HS-27A (cell line): ENCODE measurements at regions not wholly inside any gene's neighbourhood (a gene's known extent, or its start where the extent isn't known, plus 50 kb on each side); places are given as distances from the start of the nearest gene placed in this dataset.

Source experiments
- DNase-seq: peaks from one replicate; pipeline ENCODE4 v3.0.0-alpha.2; 2012; ENCODE audit warnings: low read depth, missing footprints

DNA sequence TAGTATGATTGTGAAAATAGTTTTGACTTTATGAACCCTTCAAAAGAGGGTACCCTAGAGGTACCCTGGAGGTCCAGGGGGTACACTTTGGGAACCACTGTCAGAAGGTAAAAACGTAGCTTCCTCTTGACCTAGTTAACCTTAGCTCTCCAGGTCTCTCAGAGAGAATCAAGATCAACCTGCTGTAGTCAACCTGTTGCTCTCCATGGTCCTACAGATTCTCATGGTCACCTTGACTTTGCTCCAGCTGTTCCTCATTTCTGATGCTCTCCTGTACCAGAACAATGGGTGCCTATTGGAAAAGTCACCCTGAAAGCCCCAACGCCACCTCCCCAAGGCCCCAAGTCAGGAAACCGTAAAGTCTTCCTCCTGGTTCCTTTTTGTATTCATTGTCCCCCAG lies 294.4 kb upstream of the CDH4 start:
- DNase-seq, result no peak

DNA sequence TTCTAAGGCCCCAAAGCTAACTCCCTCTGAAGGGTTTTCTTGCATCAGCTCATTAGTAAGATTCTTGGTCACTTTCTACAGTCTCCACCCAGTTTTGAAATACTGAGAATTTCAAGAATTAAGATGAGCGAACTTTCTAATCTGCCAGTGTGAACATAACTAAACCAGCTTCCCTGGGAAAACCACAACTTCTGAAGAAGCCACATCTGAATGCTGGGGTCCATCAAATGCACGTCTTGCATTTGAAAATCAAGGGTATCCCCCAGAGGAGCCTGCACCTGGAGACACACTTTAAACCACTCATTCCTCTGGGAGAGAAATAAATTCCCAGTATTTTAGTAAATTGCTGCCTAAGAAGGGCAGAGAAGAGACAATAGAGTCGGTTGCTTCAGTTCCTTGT lies 292.1 kb upstream of the CDH4 start:
- no peak for DNase-seq

DNA sequence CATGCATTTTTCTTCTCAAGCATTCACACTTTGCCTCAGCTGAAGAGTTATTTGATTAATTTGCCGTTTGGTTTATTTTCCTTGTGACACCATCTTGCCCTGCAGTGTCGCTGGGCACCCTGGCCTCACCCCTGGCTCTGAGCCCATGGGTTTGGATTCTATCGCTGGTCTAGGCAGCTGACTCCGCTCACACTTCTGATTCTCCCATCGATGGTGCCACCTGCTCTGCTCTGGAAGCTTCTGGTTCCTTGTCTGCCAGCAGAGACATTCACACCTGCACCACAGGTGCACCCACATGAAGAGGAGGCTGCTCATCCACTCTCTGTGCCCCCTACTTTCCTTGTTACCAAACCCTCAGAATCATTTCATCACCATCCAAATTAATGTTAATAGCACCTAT lies 291.6 kb upstream of the CDH4 start:
- no peak for DNase-seq

DNA sequence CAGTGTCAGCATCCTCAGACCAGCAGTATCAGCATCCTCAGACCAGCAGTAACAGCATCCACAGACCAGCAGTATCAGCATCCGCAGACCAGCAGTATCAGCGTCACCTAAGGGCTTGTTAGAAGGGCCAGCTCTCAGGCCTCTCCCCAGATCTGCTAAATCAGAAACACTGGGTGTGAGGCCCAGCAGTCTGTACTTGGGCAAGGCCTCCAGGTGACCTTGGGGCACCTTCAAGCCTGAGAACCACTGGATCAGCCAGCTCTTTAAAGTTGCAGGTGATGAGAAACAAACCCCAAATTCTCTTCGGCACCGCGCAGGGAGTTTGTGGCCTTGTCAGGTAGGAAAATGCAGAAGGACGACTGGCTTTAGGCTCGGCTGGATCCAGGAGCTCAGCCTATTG lies 290.5 kb upstream of the CDH4 start:
- DNase-seq, result no peak

DNA sequence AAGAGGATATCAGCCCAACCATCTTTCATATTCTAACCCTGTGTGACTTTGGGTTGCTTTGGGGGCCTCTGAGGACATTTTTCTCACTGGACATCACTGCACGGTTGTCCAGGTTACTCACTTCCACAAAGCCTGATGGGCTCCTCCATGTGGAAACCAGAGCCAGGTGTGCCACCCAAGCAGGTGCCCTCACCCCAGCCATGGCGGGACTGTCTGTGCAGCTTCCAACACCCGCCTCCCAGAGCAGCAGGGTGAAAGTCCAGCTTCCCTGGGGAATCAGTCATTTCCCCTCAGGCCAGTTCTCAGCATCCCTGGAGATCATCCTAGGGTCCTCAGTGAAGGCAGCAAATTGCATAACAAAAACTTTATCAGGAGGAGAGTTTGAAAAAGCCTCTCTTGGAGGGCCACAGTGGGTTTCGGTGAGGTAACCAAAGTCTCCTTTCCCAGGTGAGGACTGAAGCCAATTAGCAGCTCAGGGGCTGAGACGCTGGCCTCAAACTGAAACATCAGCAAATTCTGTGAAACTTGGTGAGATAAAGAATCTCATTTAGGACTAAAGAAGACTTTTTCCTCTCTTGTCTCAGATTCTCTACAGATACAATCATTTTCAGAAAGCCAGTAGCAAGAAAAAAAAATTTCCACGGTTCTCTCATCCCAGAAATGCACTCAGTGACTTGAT lies 289.6 kb upstream of the CDH4 start:
- no peak for DNase-seq

DNA sequence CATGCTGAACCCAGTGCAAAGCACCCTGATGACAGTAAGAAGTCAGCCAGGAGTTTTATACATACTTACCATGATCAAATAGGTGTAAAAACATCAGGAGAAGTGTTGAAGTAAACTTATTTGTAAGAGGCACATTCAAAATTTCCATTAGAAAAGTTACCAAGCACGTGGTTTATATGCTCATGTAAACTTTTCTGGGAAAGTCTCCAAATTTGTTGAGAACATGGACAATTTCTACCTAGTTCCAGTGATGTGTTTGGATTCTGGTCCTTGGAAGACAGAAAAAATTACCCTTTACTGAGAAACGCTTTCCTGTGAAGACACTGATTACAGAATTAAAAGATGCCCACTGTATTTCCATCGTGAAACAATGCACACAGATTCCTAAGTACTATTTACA lies 288.9 kb upstream of the CDH4 start:
- DNase-seq, result no peak

DNA sequence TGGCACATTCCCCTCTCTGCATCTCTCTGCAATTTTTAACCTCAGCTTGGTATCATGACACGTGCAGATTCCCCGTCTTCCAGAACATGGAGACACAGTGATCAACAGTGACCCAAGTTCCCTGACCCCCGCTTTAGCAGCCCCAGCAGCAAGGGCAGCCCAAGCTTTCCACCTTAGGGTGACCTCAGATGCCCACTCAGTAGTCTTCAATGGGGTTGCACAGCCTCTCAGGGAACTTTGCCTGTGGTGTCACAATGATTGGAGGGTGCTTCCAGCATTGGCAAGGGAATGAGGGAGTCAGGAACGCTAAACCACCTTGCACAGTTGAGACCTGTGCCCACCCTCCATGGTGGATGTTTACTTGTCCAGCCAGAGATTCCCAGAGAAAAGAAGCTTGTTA lies 287.1 kb upstream of the CDH4 start:
- no peak for DNase-seq

DNA sequence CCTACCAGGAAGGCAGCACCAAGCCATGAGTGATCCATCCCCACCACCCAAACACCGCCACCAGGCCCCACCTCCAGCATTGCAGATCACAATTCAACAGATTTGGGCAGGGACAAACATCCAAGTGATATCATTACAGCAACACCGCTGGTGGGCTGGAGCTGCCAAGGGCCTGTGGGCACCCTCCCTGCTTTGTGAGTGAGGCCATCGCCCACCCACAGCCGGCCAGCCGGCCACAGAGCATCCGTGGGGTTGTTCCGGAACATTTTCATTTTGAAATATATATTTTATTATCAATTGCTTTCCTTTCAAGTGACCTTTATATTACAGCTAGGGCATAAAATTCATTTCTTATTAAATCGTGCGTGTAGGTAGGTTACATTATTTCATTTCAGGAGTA lies 286.0 kb upstream of the CDH4 start:
- DNase-seq, result no peak

DNA sequence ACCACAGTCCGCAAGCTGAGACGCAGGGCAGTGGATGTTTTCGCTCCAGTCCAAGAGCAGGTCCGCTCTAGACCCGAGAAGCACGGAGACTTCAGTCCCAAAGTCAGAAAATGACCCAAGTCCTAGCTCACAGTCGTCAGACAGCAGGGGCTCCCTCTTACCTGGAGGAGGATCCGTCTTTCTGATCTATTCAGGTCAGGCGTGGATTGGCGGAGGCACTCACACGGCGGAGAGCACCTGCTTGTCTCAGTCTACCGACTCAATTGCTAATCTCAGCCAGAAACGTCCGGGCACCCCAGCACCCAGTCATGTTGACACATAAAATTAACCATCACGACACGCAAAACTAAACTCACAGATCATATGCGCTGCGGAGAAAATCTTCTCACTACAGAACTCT lies 285.3 kb upstream of the CDH4 start:
- no peak for DNase-seq

DNA sequence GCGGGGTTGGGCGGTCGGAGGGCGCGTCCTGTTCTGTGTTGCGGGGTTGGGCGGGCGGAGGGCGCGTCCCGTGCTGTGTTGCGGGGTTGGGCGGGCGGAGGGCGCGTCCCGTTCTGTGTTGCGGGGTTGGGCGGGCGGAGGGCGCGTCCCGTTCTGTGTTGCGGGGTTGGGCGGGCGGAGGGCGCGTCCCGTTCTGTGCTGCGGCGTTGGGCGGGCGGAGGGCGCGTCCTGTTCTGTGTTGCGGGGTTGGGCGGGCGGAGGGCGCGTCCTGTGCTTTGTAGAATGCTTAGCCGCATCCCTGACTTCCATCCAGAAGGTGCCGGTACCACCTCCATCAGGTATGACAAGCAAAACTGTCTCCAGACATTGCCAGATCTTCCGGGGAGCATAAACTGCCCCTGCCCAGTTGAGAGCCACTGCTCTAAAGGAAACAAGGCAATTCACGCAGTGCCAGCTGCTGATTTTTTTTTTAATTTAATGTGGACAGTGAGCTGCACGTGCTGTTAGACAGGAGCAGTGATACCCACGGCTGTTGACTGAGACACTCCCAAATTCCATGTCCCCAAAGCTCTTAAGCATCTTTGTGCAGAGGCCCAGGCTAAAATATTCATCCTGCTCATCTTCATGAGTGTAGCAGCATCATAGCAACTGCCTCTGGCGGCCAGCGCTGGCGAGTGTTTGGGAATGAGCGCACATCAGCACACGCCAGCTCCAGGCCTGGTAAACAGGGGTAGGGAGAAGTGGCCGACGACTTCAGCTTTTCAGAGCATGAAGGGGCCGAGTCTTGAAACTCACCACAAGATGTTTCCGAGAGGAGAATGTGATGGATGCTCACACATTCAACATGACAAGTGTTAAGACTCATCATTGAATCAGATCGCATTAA lies 284.4 kb upstream of the CDH4 start:
- DNase-seq, result no peak

DNA sequence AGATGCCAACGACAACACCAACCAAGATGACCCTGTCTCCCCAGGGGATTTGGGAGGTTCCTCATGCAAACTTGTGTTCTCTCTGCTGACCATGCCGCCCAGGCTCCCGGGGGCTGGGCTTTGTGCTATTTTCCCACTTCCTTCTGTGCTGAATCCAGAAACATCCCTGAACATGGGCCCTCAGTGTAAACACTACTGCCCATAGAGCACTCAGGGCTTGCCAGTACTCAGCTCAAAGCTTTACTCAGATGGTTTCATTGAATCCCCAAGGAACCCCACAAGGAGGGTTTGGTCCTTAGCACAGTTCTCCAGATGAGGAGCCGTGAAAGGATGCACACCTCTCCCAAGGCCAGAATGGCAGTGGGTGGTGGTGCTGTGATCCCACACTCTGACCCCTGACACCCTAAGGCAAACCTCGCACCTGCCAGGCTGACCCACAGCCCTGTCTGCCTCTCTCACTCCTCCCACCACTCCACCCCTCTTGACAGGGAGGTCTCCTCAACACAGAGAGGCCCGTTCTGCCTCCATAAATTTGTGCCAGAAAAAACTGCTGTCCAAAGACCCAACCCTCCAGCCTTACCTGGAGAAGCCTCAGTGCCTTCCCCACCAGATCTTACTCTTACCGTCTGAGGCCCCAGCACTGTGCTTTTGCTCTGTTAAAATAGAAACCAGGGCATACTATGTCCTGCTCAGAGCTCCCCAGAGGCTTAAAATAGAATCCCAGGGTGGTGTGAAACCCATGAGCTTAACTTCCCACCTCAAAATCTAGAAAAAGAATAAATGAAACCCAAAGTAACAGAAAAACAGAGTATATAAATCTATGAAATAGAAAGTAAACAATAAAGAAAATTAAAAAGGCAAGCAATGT lies 283.0 kb upstream of the CDH4 start:
- DNase-seq, result no peak

DNA sequence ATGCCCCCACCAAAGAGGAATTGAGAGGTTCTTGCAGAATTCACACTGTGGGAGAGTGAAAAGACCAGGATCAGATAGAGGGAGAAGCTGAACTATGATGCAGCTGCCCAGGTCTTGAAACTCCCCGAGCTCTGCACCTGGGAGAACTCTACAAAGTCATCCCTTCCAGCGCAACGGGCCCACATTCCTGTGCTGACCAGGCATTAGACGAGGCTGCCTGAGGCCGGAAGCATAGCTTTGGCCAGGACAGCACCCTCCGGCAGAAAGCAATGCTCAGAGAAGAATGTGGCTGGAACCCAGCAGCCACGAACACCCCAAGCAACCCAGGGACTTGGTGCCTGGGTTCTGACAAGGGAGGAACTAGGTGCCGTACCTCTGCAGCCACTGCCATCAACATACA lies 281.5 kb upstream of the CDH4 start:
- DNase-seq, result no peak

DNA sequence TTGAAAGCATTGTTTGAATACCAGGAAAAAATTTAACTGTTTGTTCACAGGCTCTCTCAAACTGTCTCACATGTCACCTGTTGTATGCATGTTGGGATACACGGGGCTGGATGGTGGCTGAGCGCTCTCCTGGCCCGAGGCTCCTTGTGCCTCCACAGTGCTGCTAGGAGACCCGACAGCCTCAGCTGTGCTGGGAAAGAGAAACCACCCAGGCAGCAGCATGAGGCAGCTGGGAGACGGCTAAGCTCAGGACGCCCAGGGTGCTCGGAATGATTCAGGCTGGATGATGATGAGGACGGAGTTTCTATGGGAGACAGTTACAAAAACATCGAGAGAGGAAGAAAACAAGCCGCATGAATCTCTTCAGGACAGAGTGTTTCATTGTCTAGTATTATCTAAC lies 278.0 kb upstream of the CDH4 start:
- DNase-seq, result no peak

DNA sequence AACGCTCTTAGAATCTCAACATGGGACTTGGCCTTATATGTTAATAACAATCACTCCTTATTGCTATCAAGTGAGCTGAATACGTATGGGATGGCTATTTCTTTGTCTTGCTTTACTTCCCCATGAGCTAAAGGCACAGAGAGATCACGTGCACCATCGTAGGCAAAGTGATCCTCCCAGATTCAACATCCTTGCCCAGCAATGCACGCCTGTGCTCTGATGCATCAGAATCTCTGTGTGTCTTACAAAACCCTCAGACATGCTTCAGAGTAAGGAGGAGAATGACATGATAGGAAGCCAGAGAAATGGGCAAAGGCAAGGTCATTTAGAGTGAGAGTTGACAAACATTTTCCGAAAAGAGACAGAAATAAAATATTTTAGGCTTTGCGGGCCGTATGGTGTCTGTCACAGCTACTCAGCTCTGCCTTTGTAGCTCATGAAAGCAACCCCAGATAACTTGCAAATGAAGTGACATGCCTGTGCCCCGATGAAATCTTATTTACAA lies 277.6 kb upstream of the CDH4 start:
- no peak for DNase-seq

DNA sequence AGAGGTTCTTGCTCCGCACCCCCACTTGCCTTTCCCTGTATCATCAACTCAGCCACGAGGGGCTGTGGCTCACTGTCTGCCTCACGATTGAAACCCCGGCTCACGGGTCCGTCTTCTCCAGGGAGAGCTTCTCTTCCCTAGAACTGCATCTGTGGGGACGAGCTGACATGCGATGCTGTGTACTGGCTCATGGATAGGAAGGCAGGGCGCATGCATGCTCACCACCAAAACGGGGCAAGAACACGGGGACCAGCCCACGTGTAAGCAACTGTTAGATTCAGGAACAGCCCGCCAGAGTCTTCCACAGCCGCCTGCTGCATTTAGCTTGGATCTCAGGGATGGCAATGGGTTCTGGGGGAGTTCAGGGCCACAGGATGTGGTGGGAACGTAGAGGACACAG lies 275.9 kb upstream of the CDH4 start:
- DNase-seq, result no peak

DNA sequence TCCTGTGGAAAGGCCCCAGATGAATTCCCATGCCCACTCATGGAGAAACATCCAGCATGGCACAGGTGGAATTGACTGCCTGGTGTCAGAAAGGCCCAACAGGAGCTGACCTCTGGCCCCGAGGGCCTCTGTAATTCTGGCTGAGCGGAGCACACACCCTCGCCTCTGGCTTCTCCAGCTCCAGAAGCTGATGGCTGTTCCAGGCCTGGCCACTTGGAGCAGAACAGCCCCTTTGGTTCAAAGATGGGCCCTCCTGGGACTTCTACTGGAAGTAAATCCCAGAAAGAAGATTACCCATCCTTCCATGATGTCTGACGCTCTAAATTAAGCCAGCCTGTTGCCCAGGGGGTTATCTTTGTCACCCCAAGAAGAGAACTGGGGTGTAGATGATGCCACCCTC lies 275.1 kb upstream of the CDH4 start:
- no peak for DNase-seq

DNA sequence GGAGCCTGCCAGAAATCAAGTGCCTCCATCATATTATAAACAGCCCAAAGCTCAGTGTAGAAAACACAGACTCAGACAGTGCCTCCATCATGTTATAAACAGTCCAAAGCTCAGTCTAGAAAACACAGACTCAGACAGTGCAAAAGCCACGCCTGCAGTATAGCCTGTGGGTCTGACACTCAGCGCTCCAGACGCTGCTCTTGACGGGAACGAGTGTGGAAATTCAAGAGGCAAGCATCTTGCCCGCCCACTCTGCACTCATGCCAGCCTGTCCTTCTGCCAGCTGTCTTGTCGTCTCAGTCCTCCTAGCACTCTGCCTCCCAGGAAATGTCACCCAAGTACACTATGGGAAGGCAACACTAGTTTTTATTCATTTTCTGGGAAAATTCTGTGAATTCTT lies 274.2 kb upstream of the CDH4 start:
- DNase-seq, result no peak

DNA sequence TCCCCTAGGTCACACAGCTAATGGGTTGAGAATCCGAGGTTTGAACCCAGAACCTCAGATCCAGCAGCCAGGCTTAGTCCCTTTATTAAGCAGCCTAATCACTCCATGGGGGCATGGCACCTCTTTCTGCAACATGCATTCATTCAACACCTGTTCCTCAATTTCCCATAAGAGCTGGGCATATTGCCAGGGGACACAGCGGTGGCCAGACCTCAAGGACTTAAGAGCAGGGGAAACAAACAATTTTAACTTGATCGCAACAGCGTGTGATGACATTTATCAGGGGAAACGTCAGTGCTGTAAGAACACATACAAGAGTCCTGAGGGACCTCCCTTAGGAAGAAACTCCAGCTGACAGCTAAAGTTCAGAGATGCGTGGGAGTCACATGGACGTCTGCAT lies 267.4 kb upstream of the CDH4 start:
- no peak for DNase-seq

DNA sequence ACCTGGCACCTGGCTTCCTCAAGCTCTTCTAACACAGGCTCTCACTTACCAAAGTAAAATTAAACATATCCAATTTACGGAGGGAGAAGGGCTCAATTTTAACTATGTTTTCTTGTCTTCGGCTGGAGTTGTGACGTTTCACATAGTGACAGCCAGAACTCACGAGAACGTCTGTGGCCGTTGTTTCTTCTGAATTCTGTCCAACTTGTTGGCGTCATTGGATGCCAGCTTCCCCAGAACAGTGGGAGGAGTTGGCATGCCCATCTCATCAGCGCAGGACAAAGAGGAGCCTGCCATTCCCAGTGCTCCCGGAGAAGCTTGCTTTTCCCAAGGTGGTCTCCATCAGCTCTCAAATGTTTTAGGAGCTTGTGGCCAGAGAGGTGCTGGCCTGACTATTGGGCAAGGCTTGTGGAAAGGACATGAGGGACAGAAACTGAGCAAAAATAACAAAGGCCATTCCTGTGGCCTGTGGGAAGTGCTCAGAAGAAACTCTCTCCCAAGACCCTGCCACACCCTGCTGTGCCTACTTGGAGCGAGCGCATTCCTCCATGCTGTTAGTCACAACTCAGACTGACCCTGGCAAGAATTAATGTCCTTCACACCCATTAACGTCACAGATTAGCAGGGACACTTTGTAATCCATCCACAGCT lies 265.4 kb upstream of the CDH4 start:
- DNase-seq, result no peak

DNA sequence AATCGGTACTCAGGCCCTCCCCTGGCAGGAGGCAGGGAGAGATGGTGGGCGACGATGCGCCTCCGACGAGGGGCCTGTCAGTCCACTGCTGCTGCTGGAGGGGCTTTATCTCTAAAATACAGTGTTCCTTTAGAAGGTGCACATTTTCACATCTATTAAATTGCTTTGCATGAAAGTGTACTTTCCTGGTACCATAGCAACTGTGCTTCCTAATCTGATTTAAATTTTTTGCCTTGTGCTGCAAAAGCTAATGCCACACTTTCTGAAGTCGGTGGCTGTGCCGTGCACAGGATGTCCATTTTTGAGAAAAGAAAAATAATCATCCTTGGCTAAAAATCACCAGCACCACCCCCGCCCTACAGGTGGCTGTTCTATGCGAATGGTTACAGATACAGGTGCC lies 262.0 kb upstream of the CDH4 start:
- no peak for DNase-seq

DNA sequence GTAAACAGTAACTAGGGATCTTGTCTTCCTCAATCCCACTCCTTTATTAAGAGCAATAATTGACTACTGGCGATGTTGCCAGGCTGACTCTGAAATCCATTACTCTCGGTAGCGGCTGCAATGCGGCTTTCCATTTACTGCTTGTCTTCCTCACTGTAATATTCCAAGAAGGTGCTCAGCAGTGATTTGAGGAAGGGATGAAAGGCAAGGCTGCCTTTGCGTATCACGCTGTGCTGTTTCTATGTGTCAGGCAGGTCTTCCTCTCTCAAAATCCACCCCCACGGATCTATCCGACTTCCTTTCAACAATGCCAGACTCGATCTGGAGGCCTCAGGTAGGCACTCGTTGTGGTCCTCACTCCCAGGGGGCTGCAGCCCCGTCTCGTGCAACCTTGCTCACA lies 261.4 kb upstream of the CDH4 start:
- no peak for DNase-seq

DNA sequence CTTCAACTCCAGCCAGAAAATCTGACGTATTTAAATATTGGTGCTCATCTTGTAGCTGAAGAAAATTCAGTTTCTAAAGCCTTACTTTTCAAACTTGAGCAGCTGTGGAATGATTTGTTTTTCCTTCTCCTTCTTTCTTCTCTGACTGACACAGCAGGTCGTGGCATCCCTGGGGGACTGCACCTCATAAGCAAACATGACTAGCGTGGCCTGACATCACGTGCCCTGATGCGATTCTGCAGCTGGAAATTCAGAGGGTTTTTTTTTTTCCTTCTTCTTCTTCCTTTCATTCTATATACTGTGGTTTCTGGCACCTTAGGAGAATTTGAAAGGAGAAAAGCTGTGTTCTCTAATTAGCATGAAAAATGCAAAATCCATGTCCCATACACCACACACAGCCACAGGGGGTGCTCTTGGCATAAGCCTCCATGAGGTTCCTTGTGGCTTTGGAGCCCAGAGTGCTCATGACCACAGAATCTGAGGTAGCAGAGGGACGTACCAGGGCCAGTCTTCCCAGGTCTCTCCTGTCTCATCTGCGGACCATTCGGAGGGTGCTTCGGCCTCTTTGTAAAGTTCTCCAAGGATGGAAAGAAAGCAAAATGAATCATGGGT lies 258.5 kb upstream of the CDH4 start:
- DNase-seq, result no peak
